ENCODE measurements at regions not wholly inside any gene's neighbourhood (a gene's known extent, or its start where the extent isn't known, plus 50 kb on each side); places are given as distances from the start of the nearest gene placed in this dataset.

DNA sequence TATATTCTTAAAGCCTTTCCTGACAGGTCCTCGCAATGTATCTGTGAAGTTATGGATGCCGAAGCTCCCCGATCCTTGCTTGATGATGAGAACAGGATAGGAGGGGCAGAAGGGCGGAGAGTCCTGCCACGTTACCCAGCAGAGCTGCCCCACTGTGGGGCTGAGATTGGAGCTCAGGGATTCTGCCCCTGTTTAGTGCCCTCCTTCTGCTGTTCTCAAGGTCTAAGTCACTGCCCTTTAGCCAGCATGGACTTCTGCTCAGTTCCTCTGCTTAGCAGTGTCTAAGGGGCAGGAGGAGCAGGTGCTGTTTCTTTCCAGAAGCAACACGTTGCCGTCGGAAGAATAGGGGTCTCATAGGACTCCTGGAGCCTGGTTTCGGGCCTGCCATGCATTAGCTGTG lies 164.2 kb upstream of the B3GAT1 start:
- TF ChIP-seq, protein P1, sequence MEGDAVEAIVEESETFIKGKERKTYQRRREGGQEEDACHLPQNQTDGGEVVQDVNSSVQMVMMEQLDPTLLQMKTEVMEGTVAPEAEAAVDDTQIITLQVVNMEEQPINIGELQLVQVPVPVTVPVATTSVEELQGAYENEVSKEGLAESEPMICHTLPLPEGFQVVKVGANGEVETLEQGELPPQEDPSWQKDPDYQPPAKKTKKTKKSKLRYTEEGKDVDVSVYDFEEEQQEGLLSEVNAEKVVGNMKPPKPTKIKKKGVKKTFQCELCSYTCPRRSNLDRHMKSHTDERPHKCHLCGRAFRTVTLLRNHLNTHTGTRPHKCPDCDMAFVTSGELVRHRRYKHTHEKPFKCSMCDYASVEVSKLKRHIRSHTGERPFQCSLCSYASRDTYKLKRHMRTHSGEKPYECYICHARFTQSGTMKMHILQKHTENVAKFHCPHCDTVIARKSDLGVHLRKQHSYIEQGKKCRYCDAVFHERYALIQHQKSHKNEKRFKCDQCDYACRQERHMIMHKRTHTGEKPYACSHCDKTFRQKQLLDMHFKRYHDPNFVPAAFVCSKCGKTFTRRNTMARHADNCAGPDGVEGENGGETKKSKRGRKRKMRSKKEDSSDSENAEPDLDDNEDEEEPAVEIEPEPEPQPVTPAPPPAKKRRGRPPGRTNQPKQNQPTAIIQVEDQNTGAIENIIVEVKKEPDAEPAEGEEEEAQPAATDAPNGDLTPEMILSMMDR (IDR thresholded peaks at IDR 0.05), result no peak
- TF ChIP-seq POLR2A (IDR thresholded peaks at IDR 0.05), result no peak
- TF ChIP-seq POLR2AphosphoS5 (IDR thresholded peaks at IDR 0.05), result no peak
